Liver (tissue), 8 donors: ENCODE measurements at regions not wholly inside any gene's neighbourhood (a gene's known extent, or its start where the extent isn't known, plus 50 kb on each side); places are given as distances from the start of the nearest gene placed in this dataset.

ENCODE experiments used
- DNase-seq: peaks from one replicate; pipeline ENCODE4 v3.0.0-alpha.2; 2017; ENCODE audit warnings: low spot score
- H3K27ac ChIP-seq, 2 donors: one replicate each; pipeline ENCODE4 v1.7.0; 2013; ENCODE audit warnings: inconsistent platforms in 2 of 2, low read length in 2 of 2, control low read depth in 1 of 2, low read depth in 1 of 2, mild to moderate bottlenecking in 1 of 2
- H3K27me3 ChIP-seq, 4 donors: one replicate each; pipeline versions ENCODE4 v1.6.1 to v1.7.0; 2013; ENCODE audit warnings: low read length in 3 of 4, inconsistent platforms in 1 of 4, mild to moderate bottlenecking in 1 of 4, moderate library complexity in 1 of 4; ENCODE audit not compliant: control insufficient read depth in 4 of 4, insufficient read depth in 4 of 4
- H3K36me3 ChIP-seq, 4 donors: one replicate each; pipeline versions ENCODE4 v1.6.1 to v1.7.0; 2013; ENCODE audit warnings: low read length in 3 of 4, mild to moderate bottlenecking in 3 of 4, low read depth in 1 of 4, moderate library complexity in 1 of 4; ENCODE audit not compliant: control insufficient read depth in 4 of 4, insufficient read depth in 3 of 4
- H3K4me1 ChIP-seq, 4 donors: one replicate each; pipeline versions ENCODE4 v1.6.1 to v1.7.0; 2013; ENCODE audit warnings: low read length in 3 of 4, mild to moderate bottlenecking in 3 of 4, moderate library complexity in 1 of 4; ENCODE audit not compliant: control insufficient read depth in 4 of 4, insufficient read depth in 4 of 4
- H3K4me3 ChIP-seq, 3 donors: one replicate each; pipeline versions ENCODE4 v1.6.1 to v1.7.0; 2013; ENCODE audit warnings: low read length in 3 of 3, control low read depth in 1 of 3, low read depth in 1 of 3, mild to moderate bottlenecking in 1 of 3
- H3K9ac ChIP-seq, 2 donors: one replicate each; pipeline ENCODE4 v1.7.0; 2013; ENCODE audit warnings: low read length in 2 of 2, mild to moderate bottlenecking in 2 of 2, moderate library complexity in 2 of 2, control low read depth in 1 of 2, low read depth in 1 of 2
- H3K9me3 ChIP-seq, 4 donors: one replicate each; pipeline versions ENCODE4 v1.6.1 to v1.7.0; 2013; ENCODE audit warnings: low read length in 3 of 4; ENCODE audit not compliant: control insufficient read depth in 4 of 4
- EGR1 ChIP-seq, 2 donors: IDR thresholded peaks; 2 replicates each; pipeline ENCODE4 v1.6.1; 2016 to 2018; ENCODE audit warnings: antibody characterized with exemption in 2 of 2, low read depth in 2 of 2
- FOXA1 ChIP-seq: IDR thresholded peaks from 2 replicates; pipeline ENCODE4 v1.6.1; 2016; ENCODE audit warnings: antibody characterized with exemption
- FOXA2 ChIP-seq: IDR thresholded peaks from 2 replicates; pipeline ENCODE4 v1.6.1; 2016; ENCODE audit warnings: antibody characterized with exemption
- GABPA ChIP-seq, 2 donors: IDR thresholded peaks in 1 of 2; conservative IDR thresholded peaks in 1 of 2; 2 replicates each; pipeline ENCODE4 v1.6.1; 2016; ENCODE audit warnings: antibody characterized with exemption in 2 of 2, mild to moderate bottlenecking in 1 of 2, moderate library complexity in 1 of 2
- HNF4A ChIP-seq, 2 donors: conservative IDR thresholded peaks; 2 replicates each; pipeline ENCODE4 v1.6.1; 2016; ENCODE audit warnings: antibody characterized with exemption in 2 of 2, mild to moderate bottlenecking in 2 of 2
- HNF4G ChIP-seq: IDR thresholded peaks from 2 replicates; pipeline ENCODE4 v1.6.1; 2016; ENCODE audit warnings: antibody characterized with exemption
- JUND ChIP-seq, 2 donors: IDR thresholded peaks; 2 replicates each; pipeline ENCODE4 v1.6.1; 2016; ENCODE audit warnings: antibody characterized with exemption in 2 of 2
- NR2F2 ChIP-seq: IDR thresholded peaks from 2 replicates; pipeline ENCODE4 v1.6.1; 2016; ENCODE audit warnings: antibody characterized with exemption
- RAD21 ChIP-seq, 2 donors: IDR thresholded peaks; 2 replicates each; pipeline ENCODE4 v1.6.1; 2016; ENCODE audit warnings: antibody characterized with exemption in 2 of 2, mild to moderate bottlenecking in 2 of 2
- RXRA ChIP-seq, 2 donors: IDR thresholded peaks; 2 replicates each; pipeline ENCODE4 v1.6.1; 2017 to 2018; ENCODE audit warnings: antibody characterized with exemption in 2 of 2, mild to moderate bottlenecking in 1 of 2
- SP1 ChIP-seq: IDR thresholded peaks from 2 replicates; pipeline ENCODE4 v1.6.1; 2018; ENCODE audit warnings: antibody characterized with exemption, mild to moderate bottlenecking
- TAF1 ChIP-seq: conservative IDR thresholded peaks from 2 replicates; pipeline ENCODE4 v1.6.1; 2016; ENCODE audit warnings: antibody characterized with exemption, mild to moderate bottlenecking
- YY1 ChIP-seq: IDR thresholded peaks from 2 replicates; pipeline ENCODE4 v1.6.1; 2016; ENCODE audit warnings: antibody characterized with exemption, mild to moderate bottlenecking
- WGBS: extraction: QIAGEN DNeasy Blood & Tissue Kit; methylation state at CpG from one replicate; pipeline ENCODE4 v1.1.7; 2013; 5-methylcytosine and 5-hydroxymethylcytosine counted together
- TF ChIP-seq, protein P1 (sequence below): IDR thresholded peaks from 2 replicates; pipeline ENCODE4 v1.6.1; 2016; ENCODE audit warnings: antibody characterized with exemption
- TF ChIP-seq, protein P2 (sequence below): IDR thresholded peaks from 2 replicates; pipeline ENCODE4 v1.6.1; 2016; ENCODE audit warnings: antibody characterized with exemption, mild to moderate bottlenecking
- TF ChIP-seq, protein P3 (sequence below): IDR thresholded peaks from 2 replicates; pipeline ENCODE4 v1.6.1; 2016; ENCODE audit warnings: antibody characterized with exemption
- TF ChIP-seq, protein P4 (sequence below): IDR thresholded peaks from 2 replicates; pipeline ENCODE4 v1.6.1; 2016; ENCODE audit warnings: antibody characterized with exemption
- TF ChIP-seq, protein P5 (sequence below): fragments of 150-350 bp; IDR thresholded peaks from 2 replicates; pipeline ENCODE4 v1.5.1; 2017; ENCODE audit warnings: improper control_type of control experiment, low read depth, low read length; ENCODE audit not compliant: missing input control
- donor health status: healthy.
- donor health status: healthy.
- donor health status: healthy.
- donor health status: healthy.
- donor health status: healthy.

DNA sequence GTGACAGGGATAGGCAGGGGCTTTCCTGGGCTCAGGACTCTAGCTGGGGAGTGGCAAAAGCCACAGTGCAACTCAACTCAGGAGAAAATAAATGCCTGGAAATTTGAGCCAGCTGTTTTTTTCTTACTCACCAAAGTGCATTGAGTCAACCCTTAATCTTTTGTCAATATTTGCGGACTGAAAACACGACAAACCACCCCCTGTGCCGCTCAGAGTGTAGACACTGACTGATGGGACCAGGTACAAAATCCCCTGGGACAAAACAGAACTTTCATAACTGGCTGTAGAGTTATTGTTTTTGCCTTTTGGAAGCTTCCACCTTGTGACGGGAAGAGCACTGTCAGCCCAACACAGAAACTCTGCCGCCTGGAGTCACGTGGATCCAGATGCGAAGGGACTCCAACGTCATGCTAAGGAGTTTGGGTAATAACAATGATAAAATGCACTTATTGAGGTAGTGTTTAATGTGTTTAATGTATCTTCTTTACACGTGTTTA is 164.6 kb downstream of the PLPP3 start:
- Histone ChIP-seq H3K4me3 (peak overlapping the region in 2 of 3 donors; percentile 7 to 45), H3K9ac (peak overlapping the region; percentile 44 to 92), H3K9me3 (no peaks in the 10 kb centered on the region), H3K36me3 (no peaks in the 10 kb centered on the region), H3K4me1 (peaks cover 3 to 44% (median 22%) of the 10 kb centered on the region in 4 donors), H3K27me3 (no peaks in the 10 kb centered on the region), H3K27ac (peak overlapping the region; percentile 94 to 98)
- TF ChIP-seq, protein P1, sequence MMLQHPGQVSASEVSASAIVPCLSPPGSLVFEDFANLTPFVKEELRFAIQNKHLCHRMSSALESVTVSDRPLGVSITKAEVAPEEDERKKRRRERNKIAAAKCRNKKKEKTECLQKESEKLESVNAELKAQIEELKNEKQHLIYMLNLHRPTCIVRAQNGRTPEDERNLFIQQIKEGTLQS: peak; percentile 64
- TF ChIP-seq HNF4A (conservative IDR thresholded peaks at IDR 0.05) (peak; percentile 93 to 97), SP1 (peak; percentile 94), TAF1 (peak; percentile 53), NR2F2 (peak; percentile 15), RXRA (IDR thresholded peaks at IDR 0.05) (peak; percentile 88 to 97), HNF4G (peak; percentile 83), FOXA2 (peak; percentile 87), YY1 (peak; percentile 70), FOXA1 (peak; percentile 97), RAD21 (IDR thresholded peaks at IDR 0.05) (peak; percentile 72 to 78), JUND (IDR thresholded peaks at IDR 0.05) (peak; percentile 74 to 90), EGR1 (IDR thresholded peaks at IDR 0.05; ENCODE audit: low read depth in 2 of 2) (peak in 1 of 2 donors; percentile 88), GABPA (IDR thresholded peaks at IDR 0.05 in 1 of 2, conservative IDR thresholded peaks at IDR 0.05 in 1 of 2) (peak in 1 of 2 donors; percentile 51)
- TF ChIP-seq, protein P2, sequence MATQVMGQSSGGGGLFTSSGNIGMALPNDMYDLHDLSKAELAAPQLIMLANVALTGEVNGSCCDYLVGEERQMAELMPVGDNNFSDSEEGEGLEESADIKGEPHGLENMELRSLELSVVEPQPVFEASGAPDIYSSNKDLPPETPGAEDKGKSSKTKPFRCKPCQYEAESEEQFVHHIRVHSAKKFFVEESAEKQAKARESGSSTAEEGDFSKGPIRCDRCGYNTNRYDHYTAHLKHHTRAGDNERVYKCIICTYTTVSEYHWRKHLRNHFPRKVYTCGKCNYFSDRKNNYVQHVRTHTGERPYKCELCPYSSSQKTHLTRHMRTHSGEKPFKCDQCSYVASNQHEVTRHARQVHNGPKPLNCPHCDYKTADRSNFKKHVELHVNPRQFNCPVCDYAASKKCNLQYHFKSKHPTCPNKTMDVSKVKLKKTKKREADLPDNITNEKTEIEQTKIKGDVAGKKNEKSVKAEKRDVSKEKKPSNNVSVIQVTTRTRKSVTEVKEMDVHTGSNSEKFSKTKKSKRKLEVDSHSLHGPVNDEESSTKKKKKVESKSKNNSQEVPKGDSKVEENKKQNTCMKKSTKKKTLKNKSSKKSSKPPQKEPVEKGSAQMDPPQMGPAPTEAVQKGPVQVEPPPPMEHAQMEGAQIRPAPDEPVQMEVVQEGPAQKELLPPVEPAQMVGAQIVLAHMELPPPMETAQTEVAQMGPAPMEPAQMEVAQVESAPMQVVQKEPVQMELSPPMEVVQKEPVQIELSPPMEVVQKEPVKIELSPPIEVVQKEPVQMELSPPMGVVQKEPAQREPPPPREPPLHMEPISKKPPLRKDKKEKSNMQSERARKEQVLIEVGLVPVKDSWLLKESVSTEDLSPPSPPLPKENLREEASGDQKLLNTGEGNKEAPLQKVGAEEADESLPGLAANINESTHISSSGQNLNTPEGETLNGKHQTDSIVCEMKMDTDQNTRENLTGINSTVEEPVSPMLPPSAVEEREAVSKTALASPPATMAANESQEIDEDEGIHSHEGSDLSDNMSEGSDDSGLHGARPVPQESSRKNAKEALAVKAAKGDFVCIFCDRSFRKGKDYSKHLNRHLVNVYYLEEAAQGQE: peak; percentile 65
- TF ChIP-seq, protein P3, sequence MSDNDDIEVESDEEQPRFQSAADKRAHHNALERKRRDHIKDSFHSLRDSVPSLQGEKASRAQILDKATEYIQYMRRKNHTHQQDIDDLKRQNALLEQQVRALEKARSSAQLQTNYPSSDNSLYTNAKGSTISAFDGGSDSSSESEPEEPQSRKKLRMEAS: peak; percentile 99
- TF ChIP-seq, protein P4, sequence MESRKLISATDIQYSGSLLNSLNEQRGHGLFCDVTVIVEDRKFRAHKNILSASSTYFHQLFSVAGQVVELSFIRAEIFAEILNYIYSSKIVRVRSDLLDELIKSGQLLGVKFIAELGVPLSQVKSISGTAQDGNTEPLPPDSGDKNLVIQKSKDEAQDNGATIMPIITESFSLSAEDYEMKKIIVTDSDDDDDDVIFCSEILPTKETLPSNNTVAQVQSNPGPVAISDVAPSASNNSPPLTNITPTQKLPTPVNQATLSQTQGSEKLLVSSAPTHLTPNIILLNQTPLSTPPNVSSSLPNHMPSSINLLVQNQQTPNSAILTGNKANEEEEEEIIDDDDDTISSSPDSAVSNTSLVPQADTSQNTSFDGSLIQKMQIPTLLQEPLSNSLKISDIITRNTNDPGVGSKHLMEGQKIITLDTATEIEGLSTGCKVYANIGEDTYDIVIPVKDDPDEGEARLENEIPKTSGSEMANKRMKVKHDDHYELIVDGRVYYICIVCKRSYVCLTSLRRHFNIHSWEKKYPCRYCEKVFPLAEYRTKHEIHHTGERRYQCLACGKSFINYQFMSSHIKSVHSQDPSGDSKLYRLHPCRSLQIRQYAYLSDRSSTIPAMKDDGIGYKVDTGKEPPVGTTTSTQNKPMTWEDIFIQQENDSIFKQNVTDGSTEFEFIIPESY: peak; percentile 84
- TF ChIP-seq, protein P5, sequence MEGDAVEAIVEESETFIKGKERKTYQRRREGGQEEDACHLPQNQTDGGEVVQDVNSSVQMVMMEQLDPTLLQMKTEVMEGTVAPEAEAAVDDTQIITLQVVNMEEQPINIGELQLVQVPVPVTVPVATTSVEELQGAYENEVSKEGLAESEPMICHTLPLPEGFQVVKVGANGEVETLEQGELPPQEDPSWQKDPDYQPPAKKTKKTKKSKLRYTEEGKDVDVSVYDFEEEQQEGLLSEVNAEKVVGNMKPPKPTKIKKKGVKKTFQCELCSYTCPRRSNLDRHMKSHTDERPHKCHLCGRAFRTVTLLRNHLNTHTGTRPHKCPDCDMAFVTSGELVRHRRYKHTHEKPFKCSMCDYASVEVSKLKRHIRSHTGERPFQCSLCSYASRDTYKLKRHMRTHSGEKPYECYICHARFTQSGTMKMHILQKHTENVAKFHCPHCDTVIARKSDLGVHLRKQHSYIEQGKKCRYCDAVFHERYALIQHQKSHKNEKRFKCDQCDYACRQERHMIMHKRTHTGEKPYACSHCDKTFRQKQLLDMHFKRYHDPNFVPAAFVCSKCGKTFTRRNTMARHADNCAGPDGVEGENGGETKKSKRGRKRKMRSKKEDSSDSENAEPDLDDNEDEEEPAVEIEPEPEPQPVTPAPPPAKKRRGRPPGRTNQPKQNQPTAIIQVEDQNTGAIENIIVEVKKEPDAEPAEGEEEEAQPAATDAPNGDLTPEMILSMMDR: no peak
- WGBS: 21% methylated on average over 9 of the region's 9 CpGs
- DNase-seq: no peak
